B cell (primary cell): ENCODE measurements at regions not wholly inside any gene's neighbourhood (a gene's known extent, or its start where the extent isn't known, plus 50 kb on each side); places are given as distances from the start of the nearest gene placed in this dataset.

Source experiments
- CTCF ChIP-seq: fragments of 200-600 bp; IDR thresholded peaks from one replicate; pipeline ENCODE4 v1.8.0; 2022; ENCODE audit warnings: antibody characterized with exemption, mild to moderate bottlenecking
- EZH2 ChIP-seq: IDR thresholded peaks from 2 replicates; pipeline ENCODE4 v1.6.1; 2012; ENCODE audit warnings: borderline replicate concordance, low read depth, mild to moderate bottlenecking, moderate library complexity, low read length; ENCODE audit not compliant: insufficient read depth, poor library complexity, severe bottlenecking

- TF ChIP-seq EZH2 (no peak), CTCF (no peak)
Observed at GRCh38 chr4:30833206-30833605, 113.0 kb downstream of the PCDH7 start.
